GM18873 (cell line): ENCODE measurements at regions not wholly inside any gene's neighbourhood (a gene's known extent, or its start where the extent isn't known, plus 50 kb on each side); places are given as distances from the start of the nearest gene placed in this dataset.
"Not testable (repeated sequence)": the region's sequence is repeated elsewhere in the genome, so short reads cannot be mapped to it uniquely, and the experiment has no call there.

Experiments
- ATAC-seq: cut with Tn5 transposase; IDR thresholded peaks from one replicate; pipeline ENCODE4 v1.9.1; 2021; ENCODE audit warnings: mild to moderate bottlenecking, moderate library complexity, moderate number of reproducible peaks; ENCODE audit not compliant: unreplicated experiment, low FRiP score

GRCh38 chr12:60616400-60616799, 1020.6 kb downstream of the SLC16A7 start:
- ATAC-seq = no peak

- ATAC-seq = no peak
Measured at GRCh38 chr12:60630796-60631195, 1035.0 kb downstream of the SLC16A7 start.

GRCh38 chr12:60644076-60644475, 1048.2 kb downstream of the SLC16A7 start:
- ATAC-seq = no peak

- ATAC-seq = no peak
Measured at GRCh38 chr12:60666895-60667294, 1071.1 kb downstream of the SLC16A7 start.

- no peak for ATAC-seq
Measured at GRCh38 chr12:60672949-60673348, 1077.1 kb downstream of the SLC16A7 start.

GRCh38 chr12:60684988-60685655, 1089.3 kb downstream of the SLC16A7 start:
- ATAC-seq = no peak

- no peak for ATAC-seq
Measured at GRCh38 chr12:60689137-60689536, 1093.3 kb downstream of the SLC16A7 start.

- no peak for ATAC-seq
Measured at GRCh38 chr12:60693019-60693626, 1097.3 kb downstream of the SLC16A7 start.

- no peak for ATAC-seq
Measured at GRCh38 chr12:60704171-60704914, 1108.5 kb downstream of the SLC16A7 start.

GRCh38 chr12:60710246-60710645, 1114.4 kb downstream of the SLC16A7 start:
- no peak for ATAC-seq

- ATAC-seq = no peak
Measured at GRCh38 chr12:60714141-60714900, 1118.5 kb downstream of the SLC16A7 start.

- ATAC-seq = no peak
Measured at GRCh38 chr12:60724475-60724874, 1128.6 kb downstream of the SLC16A7 start.

- no peak for ATAC-seq
Measured at GRCh38 chr12:60724984-60725383, 1129.2 kb downstream of the SLC16A7 start.

- no peak for ATAC-seq
Measured at GRCh38 chr12:60752589-60752988, 1156.8 kb downstream of the SLC16A7 start.

GRCh38 chr12:60758224-60758623, 1162.4 kb downstream of the SLC16A7 start:
- ATAC-seq = no peak

- ATAC-seq = no peak
Measured at GRCh38 chr12:60760965-60761364, 1165.1 kb downstream of the SLC16A7 start.

- not testable (repeated sequence) for ATAC-seq
Measured at GRCh38 chr12:60801166-60801565, 1205.3 kb downstream of the SLC16A7 start.

GRCh38 chr12:60803147-60803546, 1207.3 kb downstream of the SLC16A7 start:
- ATAC-seq = no peak

- no peak for ATAC-seq
Measured at GRCh38 chr12:60805364-60805763, 1209.5 kb downstream of the SLC16A7 start.

- no peak for ATAC-seq
Measured at GRCh38 chr12:60819794-60820193, 1224.0 kb downstream of the SLC16A7 start.

- no peak for ATAC-seq
Measured at GRCh38 chr12:60822580-60822979, 1226.8 kb downstream of the SLC16A7 start.
